ENCODE measurements at regions not wholly inside any gene's neighbourhood (a gene's known extent, or its start where the extent isn't known, plus 50 kb on each side); places are given as distances from the start of the nearest gene placed in this dataset.

DNA sequence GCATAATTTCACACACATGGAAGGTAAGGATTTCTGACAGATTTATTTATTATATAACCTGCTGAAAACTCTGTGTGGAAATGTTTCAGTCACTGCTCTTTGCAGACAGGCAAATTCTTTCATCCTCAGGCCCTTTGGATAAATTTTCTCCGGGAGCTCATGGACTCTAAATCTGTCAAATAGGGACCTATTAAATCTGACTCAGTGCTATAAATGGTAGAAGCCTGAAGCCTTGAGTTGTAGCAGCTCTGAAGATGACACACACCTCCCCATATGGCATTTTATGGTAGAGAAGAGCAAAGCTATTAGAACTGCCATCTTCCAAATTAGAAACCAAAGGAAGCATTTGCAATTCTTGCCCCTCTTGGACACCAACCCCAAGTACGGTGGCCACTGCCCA, 808.7 kb downstream of the XPNPEP1 start:
- TF ChIP-seq FOXA1 (IDR thresholded peaks at IDR 0.05), result no peak
- TF ChIP-seq BHLHE40 (IDR thresholded peaks at IDR 0.05; ENCODE audit: borderline replicate concordance), result no peak
- TF ChIP-seq SP1 (IDR thresholded peaks at IDR 0.05), result no peak
- TF ChIP-seq LEF1 (IDR thresholded peaks at IDR 0.05; ENCODE audit: borderline replicate concordance), result no peak

Data from HEK293T (cell line).